SK-N-SH treated with all-trans-retinoic acid at 6 μM for 48 hours (cell line): ENCODE measurements at regions not wholly inside any gene's neighbourhood (a gene's known extent, or its start where the extent isn't known, plus 50 kb on each side); places are given as distances from the start of the nearest gene placed in this dataset.

Source experiments
- ARNTL ChIP-seq: fragments of 450-650 bp; formaldehyde crosslinking; IDR thresholded peaks from 2 replicates; pipeline ENCODE4 v1.5.0; 2020; ENCODE audit warnings: low read depth, mild to moderate bottlenecking, moderate library complexity, borderline replicate concordance
- ISL1 ChIP-seq: fragments of 250-450 bp; sonication (Bioruptor Pico); IDR thresholded peaks from 2 replicates; pipeline ENCODE4 v2.1.2; 2022; ENCODE audit warnings: mild to moderate bottlenecking, moderate library complexity
- RARB ChIP-seq: fragments of 250-450 bp; sonication (Bioruptor Pico); IDR thresholded peaks from 2 replicates; pipeline ENCODE4 v1.8.0; 2021; ENCODE audit warnings: mild to moderate bottlenecking, moderate library complexity
- TCF4 ChIP-seq: fragments of 250-450 bp; sonication (Bioruptor Pico); IDR thresholded peaks from 2 replicates; pipeline ENCODE4 v1.8.0; 2021; ENCODE audit warnings: mild to moderate bottlenecking, moderate library complexity, borderline replicate concordance
- TOX ChIP-seq: fragments of 250-450 bp; sonication (Bioruptor Pico); IDR thresholded peaks from 2 replicates; pipeline ENCODE4 v1.8.0; 2021; ENCODE audit warnings: mild to moderate bottlenecking, moderate library complexity, borderline replicate concordance
- ZC3H10 ChIP-seq: fragments of 250-450 bp; sonication (Bioruptor Pico); IDR thresholded peaks from 2 replicates; pipeline ENCODE4 v1.5.1; 2021; ENCODE audit warnings: mild to moderate bottlenecking, moderate library complexity
- ZFP3 ChIP-seq: fragments of 250-450 bp; sonication (Bioruptor Pico); IDR thresholded peaks from 2 replicates; pipeline ENCODE4 v1.5.0; 2020; ENCODE audit warnings: mild to moderate bottlenecking, moderate library complexity
- ZNF70 ChIP-seq: fragments of 450-650 bp; formaldehyde crosslinking; IDR thresholded peaks from 2 replicates; pipeline ENCODE4 v1.5.0; 2020; ENCODE audit warnings: mild to moderate bottlenecking, moderate library complexity
- TF ChIP-seq, protein P1 (sequence below): fragments of 250-450 bp; sonication (Bioruptor Pico); IDR thresholded peaks from 2 replicates; pipeline ENCODE4 v1.5.0; 2020; ENCODE audit warnings: mild to moderate bottlenecking, moderate library complexity
- TF ChIP-seq, protein P2 (sequence below): fragments of 250-450 bp; sonication (Bioruptor Pico); IDR thresholded peaks from 2 replicates; pipeline ENCODE4 v1.5.1; 2020; ENCODE audit warnings: low read depth, mild to moderate bottlenecking, moderate library complexity
- TF ChIP-seq, protein P3 (sequence below): fragments of 250-450 bp; sonication (Bioruptor Pico); IDR thresholded peaks from 2 replicates; pipeline ENCODE4 v1.8.0; 2020; ENCODE audit warnings: mild to moderate bottlenecking, moderate library complexity, borderline replicate concordance
- TF ChIP-seq, protein P4 (sequence below): fragments of 250-450 bp; sonication (Bioruptor Pico); IDR thresholded peaks from 2 replicates; pipeline ENCODE4 v1.8.0; 2021; ENCODE audit warnings: low read depth, mild to moderate bottlenecking, moderate library complexity, borderline replicate concordance

DNA sequence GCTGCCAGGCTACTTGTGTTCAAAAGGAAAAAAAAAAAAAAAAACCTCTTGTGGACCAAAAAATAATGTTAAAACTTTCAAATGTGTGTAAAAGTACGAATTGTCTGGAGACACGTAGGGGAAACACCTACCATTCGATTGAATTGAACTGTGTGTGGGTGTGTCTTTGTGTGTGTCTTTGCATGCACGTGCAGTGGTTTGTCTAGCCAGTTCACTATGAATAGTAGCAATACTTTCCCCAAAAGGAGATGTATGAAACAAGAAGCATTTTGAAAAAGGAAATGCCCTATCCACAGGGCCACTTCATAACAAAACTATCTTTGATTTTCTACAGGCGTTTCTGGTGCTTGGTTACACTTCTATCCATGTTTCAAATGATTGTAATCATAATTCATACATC, 186.8 kb downstream of the RPRM start:
- TF ChIP-seq RARB (no peak), TOX (CRISPR knock-in tag) (no peak), ISL1 (CRISPR knock-in tag) (no peak), ZFP3 (CRISPR knock-in tag) (no peak), ARNTL (CRISPR knock-in tag) (no peak), TCF4 (CRISPR knock-in tag) (no peak), ZC3H10 (no peak), ZNF70 (CRISPR knock-in tag) (no peak)
- TF ChIP-seq, protein P1, sequence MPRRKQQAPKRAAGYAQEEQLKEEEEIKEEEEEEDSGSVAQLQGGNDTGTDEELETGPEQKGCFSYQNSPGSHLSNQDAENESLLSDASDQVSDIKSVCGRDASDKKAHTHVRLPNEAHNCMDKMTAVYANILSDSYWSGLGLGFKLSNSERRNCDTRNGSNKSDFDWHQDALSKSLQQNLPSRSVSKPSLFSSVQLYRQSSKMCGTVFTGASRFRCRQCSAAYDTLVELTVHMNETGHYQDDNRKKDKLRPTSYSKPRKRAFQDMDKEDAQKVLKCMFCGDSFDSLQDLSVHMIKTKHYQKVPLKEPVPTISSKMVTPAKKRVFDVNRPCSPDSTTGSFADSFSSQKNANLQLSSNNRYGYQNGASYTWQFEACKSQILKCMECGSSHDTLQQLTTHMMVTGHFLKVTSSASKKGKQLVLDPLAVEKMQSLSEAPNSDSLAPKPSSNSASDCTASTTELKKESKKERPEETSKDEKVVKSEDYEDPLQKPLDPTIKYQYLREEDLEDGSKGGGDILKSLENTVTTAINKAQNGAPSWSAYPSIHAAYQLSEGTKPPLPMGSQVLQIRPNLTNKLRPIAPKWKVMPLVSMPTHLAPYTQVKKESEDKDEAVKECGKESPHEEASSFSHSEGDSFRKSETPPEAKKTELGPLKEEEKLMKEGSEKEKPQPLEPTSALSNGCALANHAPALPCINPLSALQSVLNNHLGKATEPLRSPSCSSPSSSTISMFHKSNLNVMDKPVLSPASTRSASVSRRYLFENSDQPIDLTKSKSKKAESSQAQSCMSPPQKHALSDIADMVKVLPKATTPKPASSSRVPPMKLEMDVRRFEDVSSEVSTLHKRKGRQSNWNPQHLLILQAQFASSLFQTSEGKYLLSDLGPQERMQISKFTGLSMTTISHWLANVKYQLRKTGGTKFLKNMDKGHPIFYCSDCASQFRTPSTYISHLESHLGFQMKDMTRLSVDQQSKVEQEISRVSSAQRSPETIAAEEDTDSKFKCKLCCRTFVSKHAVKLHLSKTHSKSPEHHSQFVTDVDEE (CRISPR knock-in tag): no peak
- TF ChIP-seq, protein P2, sequence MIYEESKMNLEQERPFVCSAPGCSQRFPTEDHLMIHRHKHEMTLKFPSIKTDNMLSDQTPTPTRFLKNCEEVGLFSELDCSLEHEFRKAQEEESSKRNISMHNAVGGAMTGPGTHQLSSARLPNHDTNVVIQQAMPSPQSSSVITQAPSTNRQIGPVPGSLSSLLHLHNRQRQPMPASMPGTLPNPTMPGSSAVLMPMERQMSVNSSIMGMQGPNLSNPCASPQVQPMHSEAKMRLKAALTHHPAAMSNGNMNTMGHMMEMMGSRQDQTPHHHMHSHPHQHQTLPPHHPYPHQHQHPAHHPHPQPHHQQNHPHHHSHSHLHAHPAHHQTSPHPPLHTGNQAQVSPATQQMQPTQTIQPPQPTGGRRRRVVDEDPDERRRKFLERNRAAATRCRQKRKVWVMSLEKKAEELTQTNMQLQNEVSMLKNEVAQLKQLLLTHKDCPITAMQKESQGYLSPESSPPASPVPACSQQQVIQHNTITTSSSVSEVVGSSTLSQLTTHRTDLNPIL: no peak
- TF ChIP-seq, protein P3, sequence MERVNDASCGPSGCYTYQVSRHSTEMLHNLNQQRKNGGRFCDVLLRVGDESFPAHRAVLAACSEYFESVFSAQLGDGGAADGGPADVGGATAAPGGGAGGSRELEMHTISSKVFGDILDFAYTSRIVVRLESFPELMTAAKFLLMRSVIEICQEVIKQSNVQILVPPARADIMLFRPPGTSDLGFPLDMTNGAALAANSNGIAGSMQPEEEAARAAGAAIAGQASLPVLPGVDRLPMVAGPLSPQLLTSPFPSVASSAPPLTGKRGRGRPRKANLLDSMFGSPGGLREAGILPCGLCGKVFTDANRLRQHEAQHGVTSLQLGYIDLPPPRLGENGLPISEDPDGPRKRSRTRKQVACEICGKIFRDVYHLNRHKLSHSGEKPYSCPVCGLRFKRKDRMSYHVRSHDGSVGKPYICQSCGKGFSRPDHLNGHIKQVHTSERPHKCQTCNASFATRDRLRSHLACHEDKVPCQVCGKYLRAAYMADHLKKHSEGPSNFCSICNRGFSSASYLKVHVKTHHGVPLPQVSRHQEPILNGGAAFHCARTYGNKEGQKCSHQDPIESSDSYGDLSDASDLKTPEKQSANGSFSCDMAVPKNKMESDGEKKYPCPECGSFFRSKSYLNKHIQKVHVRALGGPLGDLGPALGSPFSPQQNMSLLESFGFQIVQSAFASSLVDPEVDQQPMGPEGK (CRISPR knock-in tag): no peak
- TF ChIP-seq, protein P4, sequence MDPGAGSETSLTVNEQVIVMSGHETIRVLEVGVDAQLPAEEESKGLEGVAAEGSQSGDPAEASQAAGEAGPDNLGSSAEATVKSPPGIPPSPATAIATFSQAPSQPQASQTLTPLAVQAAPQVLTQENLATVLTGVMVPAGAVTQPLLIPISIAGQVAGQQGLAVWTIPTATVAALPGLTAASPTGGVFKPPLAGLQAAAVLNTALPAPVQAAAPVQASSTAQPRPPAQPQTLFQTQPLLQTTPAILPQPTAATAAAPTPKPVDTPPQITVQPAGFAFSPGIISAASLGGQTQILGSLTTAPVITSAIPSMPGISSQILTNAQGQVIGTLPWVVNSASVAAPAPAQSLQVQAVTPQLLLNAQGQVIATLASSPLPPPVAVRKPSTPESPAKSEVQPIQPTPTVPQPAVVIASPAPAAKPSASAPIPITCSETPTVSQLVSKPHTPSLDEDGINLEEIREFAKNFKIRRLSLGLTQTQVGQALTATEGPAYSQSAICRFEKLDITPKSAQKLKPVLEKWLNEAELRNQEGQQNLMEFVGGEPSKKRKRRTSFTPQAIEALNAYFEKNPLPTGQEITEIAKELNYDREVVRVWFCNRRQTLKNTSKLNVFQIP (CRISPR knock-in tag): no peak
